SU-DHL-6 (cell line): ENCODE measurements at regions not wholly inside any gene's neighbourhood (a gene's known extent, or its start where the extent isn't known, plus 50 kb on each side); places are given as distances from the start of the nearest gene placed in this dataset.

Source experiments
- EZH2phosphoT487 ChIP-seq: fragments of 200-600 bp; sonication (generic), shearing (Covaris generic); conservative IDR thresholded peaks from 2 replicates; pipeline ENCODE4 v1.6.1; 2018; ENCODE audit warnings: mild to moderate bottlenecking, antibody characterized with exemption, low read length, moderate library complexity, mixed read lengths
- TF ChIP-seq, protein P1 (sequence below): fragments of 200-600 bp; sonication (generic); IDR thresholded peaks from one replicate; pipeline ENCODE4 v1.5.1; 2017; ENCODE audit warnings: antibody characterized with exemption, mild to moderate bottlenecking, low read length, moderate library complexity; ENCODE audit not compliant: insufficient read depth, poor library complexity, severe bottlenecking

DNA sequence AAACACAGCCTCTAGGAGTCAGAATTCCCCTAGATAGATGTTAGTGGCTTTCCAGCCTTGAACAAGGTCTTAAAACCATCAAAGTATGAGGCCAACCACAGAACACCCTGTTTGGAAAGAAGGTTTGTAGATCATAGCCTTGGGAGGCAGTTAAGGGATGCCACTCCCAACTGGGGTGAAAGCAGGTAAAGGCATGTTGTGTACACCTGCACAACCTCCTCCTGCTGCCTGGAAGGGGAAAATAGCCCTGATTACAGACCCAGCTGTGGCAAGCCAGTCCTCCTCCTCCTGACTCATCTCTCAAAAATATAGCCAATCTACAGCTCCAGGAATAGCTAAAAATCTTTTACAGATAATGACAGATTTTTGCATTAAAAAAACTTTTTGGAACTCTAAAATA, 108.1 kb downstream of the RBM43 start:
- TF ChIP-seq, protein P1, sequence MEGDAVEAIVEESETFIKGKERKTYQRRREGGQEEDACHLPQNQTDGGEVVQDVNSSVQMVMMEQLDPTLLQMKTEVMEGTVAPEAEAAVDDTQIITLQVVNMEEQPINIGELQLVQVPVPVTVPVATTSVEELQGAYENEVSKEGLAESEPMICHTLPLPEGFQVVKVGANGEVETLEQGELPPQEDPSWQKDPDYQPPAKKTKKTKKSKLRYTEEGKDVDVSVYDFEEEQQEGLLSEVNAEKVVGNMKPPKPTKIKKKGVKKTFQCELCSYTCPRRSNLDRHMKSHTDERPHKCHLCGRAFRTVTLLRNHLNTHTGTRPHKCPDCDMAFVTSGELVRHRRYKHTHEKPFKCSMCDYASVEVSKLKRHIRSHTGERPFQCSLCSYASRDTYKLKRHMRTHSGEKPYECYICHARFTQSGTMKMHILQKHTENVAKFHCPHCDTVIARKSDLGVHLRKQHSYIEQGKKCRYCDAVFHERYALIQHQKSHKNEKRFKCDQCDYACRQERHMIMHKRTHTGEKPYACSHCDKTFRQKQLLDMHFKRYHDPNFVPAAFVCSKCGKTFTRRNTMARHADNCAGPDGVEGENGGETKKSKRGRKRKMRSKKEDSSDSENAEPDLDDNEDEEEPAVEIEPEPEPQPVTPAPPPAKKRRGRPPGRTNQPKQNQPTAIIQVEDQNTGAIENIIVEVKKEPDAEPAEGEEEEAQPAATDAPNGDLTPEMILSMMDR = no peak
- TF ChIP-seq EZH2phosphoT487 = no peak
